ENCODE measurements at regions not wholly inside any gene's neighbourhood (a gene's known extent, or its start where the extent isn't known, plus 50 kb on each side); places are given as distances from the start of the nearest gene placed in this dataset.

GRCh38 chr4:24745172-24745895, 50.0 kb upstream of the SOD3 start:
- FAIRE-seq (no peak), ATAC-seq (no peak), DNase-seq (no peak)
- no peaks in the 10 kb centered on the region for H3K27me3 ChIP-seq
- H3K27ac ChIP-seq, result no peak overlapping the region
- 73 to 78% methylated on average over 5 of the region's 5 CpGs for WGBS, 2 donors
- intact Hi-C loops (cut with DNase I), result no loop called here
- no peak overlapping the region for H3K4me3 ChIP-seq
- no peaks in the 10 kb centered on the region for H3K9me3 ChIP-seq
- no peaks in the 10 kb centered on the region for H3K4me1 ChIP-seq
- H3K36me3 ChIP-seq, result no peaks in the 10 kb centered on the region
- TF ChIP-seq CTCF (IDR thresholded peaks at IDR 0.05), result no peak

Data from pancreas (tissue), 10 donors.